ENCODE measurements at regions not wholly inside any gene's neighbourhood (a gene's known extent, or its start where the extent isn't known, plus 50 kb on each side); places are given as distances from the start of the nearest gene placed in this dataset.
"Not testable (repeated sequence)": the region's sequence is repeated elsewhere in the genome, so short reads cannot be mapped to it uniquely, and the experiment has no call there.

GRCh38 chr21:32823296-32823695 lies 51.7 kb upstream of the PAXBP1 start:
- DNase-seq: not testable (repeated sequence)

GRCh38 chr21:32824950-32825349 lies 53.4 kb upstream of the PAXBP1 start:
- no peak for DNase-seq

- DNase-seq: peak; percentile 24 to 69
Measured at GRCh38 chr21:32826329-32827167, 55.0 kb upstream of the PAXBP1 start.

DNA sequence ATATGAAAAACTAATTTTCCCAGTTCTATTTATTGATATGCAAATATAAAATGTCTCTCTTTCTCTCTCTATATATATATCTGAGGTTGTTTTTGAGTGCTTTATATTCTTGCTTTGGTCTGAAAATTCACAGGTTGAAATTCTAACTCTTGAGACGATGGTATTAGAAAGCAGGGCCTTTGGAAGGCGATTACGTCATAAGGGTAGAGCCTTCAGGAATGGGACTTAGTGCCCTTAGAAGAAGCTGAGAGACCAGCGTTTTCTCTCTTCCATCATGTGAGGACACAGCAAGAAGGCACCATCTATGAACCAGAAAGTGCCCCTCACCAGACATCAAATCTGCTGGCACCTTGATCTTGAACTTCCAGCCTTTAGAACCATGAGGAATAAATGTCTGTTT lies 57.4 kb upstream of the PAXBP1 start:
- no peak for DNase-seq

GRCh38 chr21:32829504-32829903 lies 57.9 kb upstream of the PAXBP1 start:
- DNase-seq: no peak

- DNase-seq: not testable (repeated sequence)
Measured at GRCh38 chr21:32831779-32832178, 60.2 kb upstream of the PAXBP1 start.

- DNase-seq: no peak
Measured at GRCh38 chr21:32834211-32834915, 62.8 kb upstream of the PAXBP1 start.

- DNase-seq: peak in 1 of 2 donors; percentile 12
Measured at GRCh38 chr21:32834916-32835235, 63.3 kb upstream of the PAXBP1 start.

DNA sequence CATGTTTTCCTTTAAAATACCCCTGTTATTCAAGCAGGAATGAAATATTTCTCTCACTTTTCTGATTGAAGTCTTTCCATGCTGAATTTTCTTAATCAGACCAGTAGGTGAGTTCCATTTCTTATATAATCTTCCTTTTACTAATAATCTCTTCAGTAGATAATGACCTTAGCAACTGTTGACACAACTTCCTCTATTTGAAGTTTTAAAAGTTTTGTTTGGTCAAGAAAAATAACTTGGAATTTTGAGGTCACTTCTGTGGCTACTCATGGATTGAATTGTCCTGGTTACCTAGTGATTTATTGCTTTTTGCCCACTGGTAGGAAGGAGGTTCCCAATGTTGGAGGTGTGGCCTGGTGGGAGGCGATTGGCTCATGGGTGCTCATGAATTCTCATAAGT lies 70.6 kb upstream of the PAXBP1 start:
- no peak for DNase-seq

DNA sequence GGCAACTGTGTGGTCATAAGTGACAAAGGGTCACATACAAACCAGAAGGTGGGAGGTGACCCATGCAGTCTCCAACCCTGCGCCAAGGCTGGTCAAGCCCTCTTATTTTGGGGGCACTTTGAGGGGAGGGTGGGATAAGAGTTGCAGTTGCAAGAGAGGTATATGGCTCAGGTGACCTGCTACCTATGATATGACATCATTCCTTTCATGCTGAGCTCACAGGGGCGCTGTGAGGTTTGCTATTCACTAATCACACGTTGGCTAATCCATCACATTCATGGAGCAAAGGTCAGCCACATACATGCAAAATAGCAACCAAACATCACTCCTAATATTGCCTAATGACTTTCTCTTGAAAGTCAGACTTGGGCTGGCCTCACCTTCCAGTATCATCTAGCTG lies 72.0 kb upstream of the PAXBP1 start:
- no peak for DNase-seq

- DNase-seq: no peak
Measured at GRCh38 chr21:32844076-32844475, 72.5 kb upstream of the PAXBP1 start.

- no peak for DNase-seq
Measured at GRCh38 chr21:32844653-32845436, 73.3 kb upstream of the PAXBP1 start.

GRCh38 chr21:32858628-32859027 lies 87.1 kb upstream of the PAXBP1 start:
- DNase-seq: no peak

GRCh38 chr21:32860399-32860798 lies 88.8 kb upstream of the PAXBP1 start:
- no peak for DNase-seq

DNA sequence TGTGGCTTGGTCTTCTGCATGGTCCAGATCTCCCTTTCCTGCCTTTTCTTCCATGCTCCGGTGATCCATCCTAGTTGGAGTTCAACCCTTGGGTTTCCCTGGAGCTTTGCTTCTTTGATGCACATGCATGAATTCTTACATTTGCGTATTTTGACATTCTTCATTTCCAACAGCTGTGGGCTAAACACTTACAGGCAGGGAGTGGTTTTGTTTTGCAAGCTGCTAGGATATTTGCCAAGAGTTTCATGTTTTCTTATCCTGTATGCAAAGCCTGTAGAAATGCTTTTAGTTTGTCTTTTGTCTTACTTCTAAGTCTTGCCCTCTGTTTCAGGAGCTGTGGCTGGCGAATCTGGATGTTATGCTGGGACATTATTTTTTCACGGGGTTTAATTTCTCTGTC lies 90.3 kb upstream of the PAXBP1 start:
- no peak for DNase-seq

- DNase-seq: no peak
Measured at GRCh38 chr21:32867597-32867996, 96.0 kb upstream of the PAXBP1 start.

DNA sequence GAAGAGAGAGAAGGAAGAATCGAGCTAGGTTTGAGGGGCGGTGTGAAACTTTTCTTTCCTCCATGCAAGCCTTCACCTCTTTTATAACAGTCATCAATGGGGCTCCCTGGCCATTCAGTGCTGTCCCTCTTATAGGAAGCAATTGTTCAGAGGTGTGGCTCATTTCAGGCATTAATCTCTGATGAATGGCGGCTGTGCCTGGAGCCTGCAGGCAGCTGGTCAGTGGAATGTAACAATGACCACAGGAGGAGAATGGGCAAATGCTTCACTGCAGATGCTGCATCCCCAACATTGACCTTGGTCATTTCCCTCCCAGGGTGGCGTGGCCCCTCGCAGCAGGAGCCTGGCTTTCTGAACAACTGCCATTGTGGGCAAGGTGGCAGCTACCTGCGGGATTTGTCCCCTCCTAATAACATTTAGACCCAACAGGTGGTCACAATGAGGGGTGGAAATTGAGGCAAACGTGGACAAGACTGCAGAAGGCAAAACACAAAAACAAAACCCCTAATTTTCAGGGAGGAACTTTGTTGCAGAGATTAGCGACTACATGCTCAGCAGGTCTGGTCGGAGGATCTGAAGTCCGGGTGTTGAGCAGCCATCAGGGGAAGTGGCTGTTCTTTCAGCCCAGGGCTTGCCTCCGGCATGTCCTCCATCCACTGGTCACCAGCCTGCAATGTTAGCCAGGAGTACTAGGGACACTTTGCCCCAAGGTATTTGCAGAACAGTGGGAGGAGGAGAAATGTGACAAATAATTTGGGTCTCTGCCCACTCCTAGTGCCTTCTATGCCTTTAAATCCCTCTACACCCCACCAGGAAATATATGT lies 97.3 kb upstream of the PAXBP1 start:
- no peak for DNase-seq

DNA sequence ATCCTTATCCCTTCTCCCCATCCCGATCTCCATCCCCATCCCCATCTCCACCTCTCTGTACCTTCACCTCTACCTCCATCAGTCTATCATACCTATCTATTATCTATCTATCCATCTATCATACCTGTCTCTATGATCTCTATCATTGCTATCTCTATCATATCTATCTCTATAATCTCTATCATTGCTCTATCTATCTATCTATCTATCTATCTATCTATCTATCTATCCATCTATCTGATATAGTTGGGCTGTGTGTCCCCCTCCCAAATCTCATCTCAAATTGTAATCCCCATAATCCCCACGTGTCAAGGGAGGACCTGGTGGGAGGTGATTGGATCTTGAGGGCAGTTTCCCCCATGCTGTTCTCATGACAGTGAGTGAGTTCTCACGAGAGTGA lies 97.9 kb upstream of the PAXBP1 start:
- no peak for DNase-seq

- DNase-seq: no peak
Measured at GRCh38 chr21:32876426-32876825, 104.9 kb upstream of the PAXBP1 start.

GRCh38 chr21:32877888-32878287 lies 106.3 kb upstream of the PAXBP1 start:
- not testable (repeated sequence) for DNase-seq

GRCh38 chr21:32878661-32879060 lies 107.1 kb upstream of the PAXBP1 start:
- DNase-seq: no peak

GRCh38 chr21:32881458-32881857 lies 109.9 kb upstream of the PAXBP1 start:
- no peak for DNase-seq

GRCh38 chr21:32884062-32884461 lies 112.5 kb upstream of the PAXBP1 start:
- no peak for DNase-seq

All from hippocampal formation (tissue), 2 donors.